ENCODE measurements at regions not wholly inside any gene's neighbourhood (a gene's known extent, or its start where the extent isn't known, plus 50 kb on each side); places are given as distances from the start of the nearest gene placed in this dataset.

DNA sequence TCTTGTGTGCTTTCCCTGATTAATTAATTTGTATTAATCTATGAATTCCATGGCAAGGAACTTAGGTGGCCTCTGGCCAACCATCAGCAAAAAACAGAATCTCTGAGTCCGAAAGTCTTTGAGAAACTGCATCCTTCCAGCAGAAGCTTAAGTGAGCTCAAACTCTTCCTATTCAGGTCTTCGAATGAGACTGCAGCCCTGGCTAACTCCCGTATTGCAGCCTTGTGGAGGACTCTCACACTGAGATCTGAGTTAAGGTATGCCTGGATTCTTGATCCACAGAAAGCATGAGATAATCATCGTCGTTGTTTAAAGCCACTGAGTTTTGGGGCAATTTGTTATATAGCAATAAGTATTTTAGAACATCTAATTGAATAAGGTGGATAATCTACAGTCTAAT is 1143.9 kb upstream of the NXPH2 start:
- TF ChIP-seq, protein P1, sequence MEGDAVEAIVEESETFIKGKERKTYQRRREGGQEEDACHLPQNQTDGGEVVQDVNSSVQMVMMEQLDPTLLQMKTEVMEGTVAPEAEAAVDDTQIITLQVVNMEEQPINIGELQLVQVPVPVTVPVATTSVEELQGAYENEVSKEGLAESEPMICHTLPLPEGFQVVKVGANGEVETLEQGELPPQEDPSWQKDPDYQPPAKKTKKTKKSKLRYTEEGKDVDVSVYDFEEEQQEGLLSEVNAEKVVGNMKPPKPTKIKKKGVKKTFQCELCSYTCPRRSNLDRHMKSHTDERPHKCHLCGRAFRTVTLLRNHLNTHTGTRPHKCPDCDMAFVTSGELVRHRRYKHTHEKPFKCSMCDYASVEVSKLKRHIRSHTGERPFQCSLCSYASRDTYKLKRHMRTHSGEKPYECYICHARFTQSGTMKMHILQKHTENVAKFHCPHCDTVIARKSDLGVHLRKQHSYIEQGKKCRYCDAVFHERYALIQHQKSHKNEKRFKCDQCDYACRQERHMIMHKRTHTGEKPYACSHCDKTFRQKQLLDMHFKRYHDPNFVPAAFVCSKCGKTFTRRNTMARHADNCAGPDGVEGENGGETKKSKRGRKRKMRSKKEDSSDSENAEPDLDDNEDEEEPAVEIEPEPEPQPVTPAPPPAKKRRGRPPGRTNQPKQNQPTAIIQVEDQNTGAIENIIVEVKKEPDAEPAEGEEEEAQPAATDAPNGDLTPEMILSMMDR (IDR thresholded peaks at IDR 0.05; ENCODE audit: borderline replicate concordance): no peak
- H3K27ac ChIP-seq (replicated peaks): no peak overlapping the region
- intact Hi-C loops (cut with micrococcal nuclease): no loop called here
- no peaks in the 10 kb centered on the region for H3K27me3 ChIP-seq (ENCODE audit: low read depth)
- no peak for DNase-seq
- no peak overlapping the region for H3K4me3 ChIP-seq
- no peaks in the 10 kb centered on the region for H3K36me3 ChIP-seq
- no peaks in the 10 kb centered on the region for H3K9me3 ChIP-seq (replicated peaks)
- H3K4me1 ChIP-seq: no peaks in the 10 kb centered on the region

DNA sequence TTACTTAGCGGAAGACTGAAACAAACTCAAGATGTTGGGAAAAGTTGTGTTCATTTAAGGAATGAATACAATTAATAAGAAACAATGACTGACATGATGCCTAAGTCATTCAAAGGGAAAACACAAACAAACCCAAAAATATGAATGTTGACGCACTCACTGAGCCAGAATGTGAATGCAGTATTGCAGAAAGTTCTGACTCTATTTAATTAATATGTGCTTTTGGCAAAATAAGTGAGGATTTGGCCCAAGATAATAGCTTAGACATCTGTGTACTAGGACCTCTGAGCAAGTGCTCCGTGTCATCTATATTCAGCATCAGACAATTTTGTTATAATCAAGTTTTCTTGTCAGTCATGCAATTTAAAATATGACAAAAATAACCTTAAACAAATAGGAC is 1138.8 kb upstream of the NXPH2 start:
- Histone ChIP-seq H3K36me3 (no peaks in the 10 kb centered on the region), H3K27me3 (ENCODE audit: low read depth) (no peaks in the 10 kb centered on the region), H3K4me1 (no peaks in the 10 kb centered on the region), H3K4me3 (no peak overlapping the region), H3K9me3 (replicated peaks) (peaks cover 7% of the 10 kb centered on the region), H3K27ac (replicated peaks) (no peak overlapping the region)
- TF ChIP-seq, protein P1 (IDR thresholded peaks at IDR 0.05; ENCODE audit: borderline replicate concordance): no peak
- DNase-seq: no peak
- intact Hi-C loops (cut with micrococcal nuclease): no loop called here

DNA sequence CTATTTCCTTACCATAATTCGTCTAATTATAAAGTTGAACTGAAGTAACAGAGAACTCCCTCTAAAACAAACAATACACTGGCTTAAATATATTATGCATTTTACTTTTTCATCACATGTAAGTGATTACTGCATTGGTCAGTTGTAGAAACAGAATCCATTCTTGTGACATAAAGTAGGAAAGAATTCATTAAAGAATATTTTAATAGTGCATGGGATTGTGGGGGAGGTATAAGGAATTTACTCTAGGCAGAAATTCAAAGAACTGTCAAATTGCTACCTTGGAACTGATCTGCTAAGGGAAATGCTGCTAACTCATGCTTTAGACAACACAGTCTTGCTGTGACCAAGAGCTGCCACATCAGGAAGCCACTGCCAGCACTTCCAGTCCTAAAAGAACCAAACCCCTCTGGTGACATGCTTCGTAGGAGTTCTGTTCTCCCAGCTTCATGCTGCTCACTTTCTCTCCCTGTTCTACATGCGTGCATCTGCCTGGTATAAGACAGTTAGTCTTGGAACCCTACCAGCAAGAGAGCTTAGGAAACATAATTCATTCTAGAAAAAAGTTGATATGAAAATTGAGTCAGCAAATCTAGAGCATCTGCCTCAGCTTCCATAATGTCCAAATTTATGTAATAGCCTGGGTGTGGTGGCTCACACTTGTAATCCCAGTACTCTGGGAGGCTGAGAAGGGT is 1137.6 kb upstream of the NXPH2 start:
- no peaks in the 10 kb centered on the region for H3K4me1 ChIP-seq
- TF ChIP-seq, protein P1 (IDR thresholded peaks at IDR 0.05; ENCODE audit: borderline replicate concordance): no peak
- no peaks in the 10 kb centered on the region for H3K36me3 ChIP-seq
- H3K9me3 ChIP-seq (replicated peaks): peaks cover 16% of the 10 kb centered on the region
- H3K4me3 ChIP-seq: no peak overlapping the region
- DNase-seq: no peak
- intact Hi-C loops (cut with micrococcal nuclease): no loop called here
- no peak overlapping the region for H3K27ac ChIP-seq (replicated peaks)
- no peaks in the 10 kb centered on the region for H3K27me3 ChIP-seq (ENCODE audit: low read depth)

DNA sequence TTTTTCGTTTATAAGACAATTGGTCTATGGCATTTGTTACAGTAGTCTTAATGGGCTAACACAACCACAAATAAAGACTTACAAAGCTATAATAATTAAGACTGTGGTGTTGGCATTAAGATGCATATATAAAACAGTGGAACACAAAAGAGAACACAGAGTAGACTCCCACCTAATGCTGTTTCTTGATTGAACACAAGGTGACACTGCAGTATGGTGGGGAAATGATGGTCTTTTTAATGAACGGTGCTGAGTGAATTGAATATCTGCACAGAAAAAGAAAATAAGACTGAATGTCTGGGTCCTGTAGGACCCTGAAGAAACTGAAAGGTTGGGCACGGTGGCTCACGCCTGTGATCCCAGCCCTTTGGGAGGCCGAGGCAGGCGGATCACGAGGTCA is 1136.6 kb upstream of the NXPH2 start:
- H3K27me3 ChIP-seq (ENCODE audit: low read depth): no peaks in the 10 kb centered on the region
- H3K4me3 ChIP-seq: no peak overlapping the region
- no peaks in the 10 kb centered on the region for H3K36me3 ChIP-seq
- H3K9me3 ChIP-seq (replicated peaks): peaks cover 24% of the 10 kb centered on the region
- no peaks in the 10 kb centered on the region for H3K4me1 ChIP-seq
- no peak overlapping the region for H3K27ac ChIP-seq (replicated peaks)
- no peak for DNase-seq
- TF ChIP-seq, protein P1 (IDR thresholded peaks at IDR 0.05; ENCODE audit: borderline replicate concordance): no peak
- intact Hi-C loops (cut with micrococcal nuclease): no loop called here

DNA sequence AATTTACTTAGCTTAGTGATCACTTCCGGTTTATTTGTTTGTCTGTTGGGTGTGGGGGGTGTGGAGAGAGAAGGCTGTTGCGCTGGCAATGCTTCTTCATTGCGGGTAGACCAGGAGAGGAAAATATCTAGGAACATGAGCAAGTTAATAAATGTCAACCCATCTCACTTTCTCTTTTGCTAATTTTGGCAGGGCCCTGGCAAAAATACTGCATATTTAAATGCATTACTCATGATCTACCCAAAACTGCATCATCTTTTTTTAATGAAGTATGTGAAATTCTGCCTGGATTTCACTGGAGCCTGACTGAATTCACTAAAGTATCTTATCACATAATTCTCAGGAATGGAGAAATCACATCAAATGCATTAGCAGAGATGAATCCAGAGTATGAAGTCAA is 1131.0 kb upstream of the NXPH2 start:
- Histone ChIP-seq H3K4me1 (no peaks in the 10 kb centered on the region), H3K27me3 (ENCODE audit: low read depth) (no peaks in the 10 kb centered on the region), H3K36me3 (no peaks in the 10 kb centered on the region), H3K4me3 (no peak overlapping the region), H3K27ac (replicated peaks) (no peak overlapping the region), H3K9me3 (replicated peaks) (peaks cover 20% of the 10 kb centered on the region)
- intact Hi-C loops (cut with micrococcal nuclease): no loop called here
- DNase-seq: no peak
- TF ChIP-seq, protein P1 (IDR thresholded peaks at IDR 0.05; ENCODE audit: borderline replicate concordance): no peak
